Fibroblast of villous mesenchyme (primary cell): ENCODE measurements at regions not wholly inside any gene's neighbourhood (a gene's known extent, or its start where the extent isn't known, plus 50 kb on each side); places are given as distances from the start of the nearest gene placed in this dataset.

ENCODE experiments used
- DNase-seq: peaks from one replicate; pipeline ENCODE4 v3.0.0-alpha.2; 2010; ENCODE audit warnings: low read depth
- H3K4me3 ChIP-seq: 2 replicates; pipeline ENCODE4 v1.5.1; 2011; ENCODE audit warnings: low read depth, mild to moderate bottlenecking, low read length
- CTCF ChIP-seq: IDR thresholded peaks from 2 replicates; pipeline ENCODE4 v1.5.1; 2012; ENCODE audit warnings: low read depth, mild to moderate bottlenecking, low read length; ENCODE audit not compliant: insufficient read depth

- DNase-seq, result no peak
- no peak overlapping the region for H3K4me3 ChIP-seq
- TF ChIP-seq CTCF, result no peak
Measured at GRCh38 chr2:38182492-38183003, 106.6 kb upstream of the CYP1B1 start.

DNA sequence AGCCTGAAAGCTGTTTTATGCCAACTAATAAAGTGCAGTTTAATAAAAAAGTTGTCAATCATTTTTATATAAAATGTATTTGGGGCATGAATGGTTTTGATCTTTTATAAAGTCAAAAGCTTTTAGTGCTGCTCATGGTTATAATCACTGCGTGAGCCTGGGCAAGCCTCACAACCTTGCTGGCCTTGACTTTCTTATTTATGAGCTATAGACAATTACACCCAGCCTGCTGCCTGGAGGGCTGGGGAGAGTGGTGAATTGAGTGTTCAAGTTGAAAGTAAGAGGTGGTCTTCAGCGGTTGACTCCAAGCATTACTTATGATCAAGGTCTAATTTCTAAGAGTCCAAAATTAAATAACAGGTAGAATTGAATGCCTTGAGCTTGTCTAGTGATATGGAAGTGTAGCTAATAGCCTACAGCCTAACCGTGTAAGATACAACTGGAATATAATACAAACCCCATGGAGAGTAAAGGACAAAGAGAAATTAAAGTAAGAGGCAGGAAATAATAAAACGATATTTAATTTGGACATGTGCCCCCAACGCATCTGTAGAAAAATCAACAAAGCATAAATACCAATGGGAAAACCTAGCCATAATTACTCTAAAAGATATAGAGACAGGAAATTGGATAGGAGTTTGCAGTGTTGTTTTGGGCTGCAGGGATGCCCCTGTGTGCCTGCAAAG is 106.0 kb upstream of the CYP1B1 start:
- no peak for DNase-seq
- H3K4me3 ChIP-seq, result no peak overlapping the region
- TF ChIP-seq CTCF, result no peak

DNA sequence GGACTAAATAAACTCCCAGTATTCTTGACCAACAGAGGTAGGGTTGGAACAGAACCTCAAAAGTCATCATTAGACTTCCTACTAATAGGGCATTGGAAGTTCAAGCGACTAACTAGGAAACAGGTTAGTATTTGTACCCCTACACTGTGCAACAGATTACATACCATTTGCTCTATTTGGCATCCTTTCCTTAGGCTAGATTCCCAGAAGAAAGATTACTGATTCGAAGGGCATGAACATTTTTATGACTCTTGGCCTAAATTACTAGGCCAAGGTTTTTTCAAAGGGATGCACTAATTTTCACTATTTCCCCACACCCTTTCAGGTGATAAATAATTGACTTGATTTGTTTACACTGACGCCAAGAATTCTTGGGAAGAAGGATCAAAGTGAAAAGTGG is 104.8 kb upstream of the CYP1B1 start:
- no peak for DNase-seq
- no peak for TF ChIP-seq CTCF
- H3K4me3 ChIP-seq, result no peak overlapping the region

DNA sequence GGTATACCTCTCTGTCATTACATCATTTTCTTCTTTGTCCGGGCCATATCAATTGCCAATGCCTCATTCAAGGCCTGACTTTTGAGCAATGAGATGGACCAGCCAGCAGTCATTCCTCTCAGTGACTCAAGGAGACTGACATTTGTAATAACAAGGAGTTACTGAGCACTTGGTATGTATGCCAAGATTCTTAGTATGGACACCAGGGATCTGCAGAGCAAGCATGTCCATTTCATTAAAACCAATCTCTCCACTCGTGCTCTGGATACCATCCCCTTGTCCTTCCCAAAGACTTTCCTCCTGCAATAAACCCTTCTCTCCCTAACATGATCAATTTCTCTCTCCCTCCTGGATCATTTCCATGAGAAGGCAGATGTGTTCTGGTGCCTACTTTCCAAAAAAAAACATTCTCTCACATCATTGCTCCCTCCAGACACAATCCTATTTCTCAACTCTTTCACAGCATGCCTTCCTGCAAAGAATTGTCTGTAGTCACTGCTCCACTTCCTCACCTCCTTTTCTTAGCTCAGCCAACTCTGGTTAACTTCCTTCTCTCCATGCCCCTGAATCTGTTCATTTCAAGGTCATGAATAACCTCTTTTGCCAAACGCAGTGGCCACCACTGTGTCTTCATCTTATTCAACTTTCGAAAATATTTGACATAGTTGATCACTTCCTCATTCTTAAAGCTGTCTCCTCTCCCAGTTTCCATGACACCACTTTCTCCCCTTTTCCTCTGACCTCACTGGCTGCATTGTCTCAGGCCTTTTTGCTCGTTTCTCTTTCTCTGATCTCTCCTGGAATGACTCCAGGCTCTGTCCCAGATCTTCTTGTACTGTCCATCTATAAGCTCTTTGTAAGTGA is 102.8 kb upstream of the CYP1B1 start:
- H3K4me3 ChIP-seq, result no peak overlapping the region
- TF ChIP-seq CTCF, result no peak
- DNase-seq, result peak; percentile 83

- TF ChIP-seq CTCF, result no peak
- no peak overlapping the region for H3K4me3 ChIP-seq
- DNase-seq, result peak; percentile 86
Measured at GRCh38 chr2:38178119-38178518, 102.2 kb upstream of the CYP1B1 start.

- H3K4me3 ChIP-seq, result no peak overlapping the region
- peak; percentile 78 for DNase-seq
- TF ChIP-seq CTCF, result no peak
Measured at GRCh38 chr2:38176619-38177021, 100.7 kb upstream of the CYP1B1 start.
